SK-N-SH treated with all-trans-retinoic acid at 6 μM for 48 hours (cell line): ENCODE measurements at regions not wholly inside any gene's neighbourhood (a gene's known extent, or its start where the extent isn't known, plus 50 kb on each side); places are given as distances from the start of the nearest gene placed in this dataset.

Source experiments
- ATAC-seq: fragments of 200-7000 bp; cut with Tn5 transposase; 3 replicates; pipeline ENCODE4 v1.9.1; 2020; ENCODE audit warnings: mild to moderate bottlenecking, moderate library complexity
- ARNTL ChIP-seq: fragments of 450-650 bp; formaldehyde crosslinking; IDR thresholded peaks from 2 replicates; pipeline ENCODE4 v1.5.0; 2020; ENCODE audit warnings: low read depth, mild to moderate bottlenecking, moderate library complexity, borderline replicate concordance
- BACH2 ChIP-seq: fragments of 250-450 bp; sonication (Bioruptor Pico); IDR thresholded peaks from 2 replicates; pipeline ENCODE4 v1.9.0; 2021; ENCODE audit warnings: mild to moderate bottlenecking, borderline replicate concordance
- CSDC2 ChIP-seq: fragments of 250-450 bp; sonication (Bioruptor Pico); IDR thresholded peaks from 2 replicates; pipeline ENCODE4 v1.5.0; 2020; ENCODE audit warnings: mild to moderate bottlenecking, moderate library complexity
- ESRRG ChIP-seq: fragments of 250-450 bp; sonication (Bioruptor Pico); IDR thresholded peaks from 2 replicates; pipeline ENCODE4 v1.6.1; 2021; ENCODE audit warnings: mild to moderate bottlenecking
- GLIS3 ChIP-seq: fragments of 250-450 bp; sonication (Bioruptor Pico); IDR thresholded peaks from 2 replicates; pipeline ENCODE4 v1.5.0; 2020; ENCODE audit warnings: mild to moderate bottlenecking, moderate library complexity
- ISL1 ChIP-seq: fragments of 250-450 bp; sonication (Bioruptor Pico); IDR thresholded peaks from 2 replicates; pipeline ENCODE4 v2.1.2; 2022; ENCODE audit warnings: mild to moderate bottlenecking, moderate library complexity
- RARB ChIP-seq: fragments of 250-450 bp; sonication (Bioruptor Pico); IDR thresholded peaks from 2 replicates; pipeline ENCODE4 v1.8.0; 2021; ENCODE audit warnings: mild to moderate bottlenecking, moderate library complexity
- TCF4 ChIP-seq: fragments of 250-450 bp; sonication (Bioruptor Pico); IDR thresholded peaks from 2 replicates; pipeline ENCODE4 v1.8.0; 2021; ENCODE audit warnings: mild to moderate bottlenecking, moderate library complexity, borderline replicate concordance
- TOX ChIP-seq: fragments of 250-450 bp; sonication (Bioruptor Pico); IDR thresholded peaks from 2 replicates; pipeline ENCODE4 v1.8.0; 2021; ENCODE audit warnings: mild to moderate bottlenecking, moderate library complexity, borderline replicate concordance
- ZC3H10 ChIP-seq: fragments of 250-450 bp; sonication (Bioruptor Pico); IDR thresholded peaks from 2 replicates; pipeline ENCODE4 v1.5.1; 2021; ENCODE audit warnings: mild to moderate bottlenecking, moderate library complexity
- ZFP3 ChIP-seq: fragments of 250-450 bp; sonication (Bioruptor Pico); IDR thresholded peaks from 2 replicates; pipeline ENCODE4 v1.5.0; 2020; ENCODE audit warnings: mild to moderate bottlenecking, moderate library complexity
- ZFP30 ChIP-seq: fragments of 450-650 bp; formaldehyde crosslinking; IDR thresholded peaks from 2 replicates; pipeline ENCODE4 v1.5.0; 2022; ENCODE audit warnings: mild to moderate bottlenecking, moderate library complexity
- ZNF565 ChIP-seq: fragments of 450-650 bp; formaldehyde crosslinking; conservative IDR thresholded peaks from 2 replicates; pipeline ENCODE4 v1.5.0; 2020; ENCODE audit warnings: low read depth, mild to moderate bottlenecking, moderate library complexity
- ZNF8 ChIP-seq: fragments of 450-650 bp; formaldehyde crosslinking; IDR thresholded peaks from 2 replicates; pipeline ENCODE4 v1.5.0; 2020; ENCODE audit warnings: mild to moderate bottlenecking, moderate library complexity
- TF ChIP-seq, protein P1 (sequence below): fragments of 250-450 bp; sonication (Bioruptor Pico); IDR thresholded peaks from 2 replicates; pipeline ENCODE4 v1.5.1; 2021; ENCODE audit warnings: mild to moderate bottlenecking, moderate library complexity
- TF ChIP-seq, protein P2 (sequence below): fragments of 250-450 bp; sonication (Bioruptor Pico); IDR thresholded peaks from 2 replicates; pipeline ENCODE4 v1.8.0; 2020; ENCODE audit warnings: mild to moderate bottlenecking, moderate library complexity, borderline replicate concordance
- TF ChIP-seq, protein P3 (sequence below): fragments of 250-450 bp; sonication (Bioruptor Pico); IDR thresholded peaks from 2 replicates; pipeline ENCODE4 v1.5.0; 2020; ENCODE audit warnings: mild to moderate bottlenecking, moderate library complexity
- TF ChIP-seq, protein P4 (sequence below): fragments of 250-450 bp; sonication (Bioruptor Pico); IDR thresholded peaks from 2 replicates; pipeline ENCODE4 v1.5.1; 2020; ENCODE audit warnings: low read depth, mild to moderate bottlenecking, moderate library complexity

DNA sequence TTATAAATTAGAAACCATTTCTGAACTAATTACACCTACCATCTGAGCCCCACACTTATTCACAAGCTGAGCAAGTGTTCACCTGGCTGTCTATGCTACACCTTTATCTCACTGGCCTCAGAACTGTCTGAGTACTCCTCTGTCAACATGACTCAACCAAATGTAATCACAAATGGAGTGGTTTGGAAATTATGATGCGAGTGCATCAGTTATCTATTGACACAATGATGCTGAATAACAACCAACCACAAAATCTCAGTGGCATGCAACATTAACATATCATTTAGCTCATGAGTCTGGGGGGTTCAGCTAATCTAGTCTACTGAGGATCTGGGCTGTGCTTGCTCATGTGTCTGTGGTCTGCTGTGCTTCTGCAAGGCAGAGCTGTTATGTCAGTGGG, 184.2 kb upstream of the NXPH2 start:
- TF ChIP-seq ZFP3 (CRISPR knock-in tag) (no peak), TCF4 (CRISPR knock-in tag) (no peak), ZC3H10 (CRISPR knock-in tag) (no peak), ZNF565 (CRISPR knock-in tag) (no peak), ESRRG (CRISPR knock-in tag) (no peak), CSDC2 (CRISPR knock-in tag) (no peak), ZNF8 (no peak), RARB (no peak), BACH2 (CRISPR knock-in tag) (no peak), TOX (CRISPR knock-in tag) (no peak), ISL1 (CRISPR knock-in tag) (no peak), GLIS3 (CRISPR knock-in tag) (no peak), ARNTL (no peak), ZFP30 (CRISPR knock-in tag) (no peak)
- TF ChIP-seq, protein P1, sequence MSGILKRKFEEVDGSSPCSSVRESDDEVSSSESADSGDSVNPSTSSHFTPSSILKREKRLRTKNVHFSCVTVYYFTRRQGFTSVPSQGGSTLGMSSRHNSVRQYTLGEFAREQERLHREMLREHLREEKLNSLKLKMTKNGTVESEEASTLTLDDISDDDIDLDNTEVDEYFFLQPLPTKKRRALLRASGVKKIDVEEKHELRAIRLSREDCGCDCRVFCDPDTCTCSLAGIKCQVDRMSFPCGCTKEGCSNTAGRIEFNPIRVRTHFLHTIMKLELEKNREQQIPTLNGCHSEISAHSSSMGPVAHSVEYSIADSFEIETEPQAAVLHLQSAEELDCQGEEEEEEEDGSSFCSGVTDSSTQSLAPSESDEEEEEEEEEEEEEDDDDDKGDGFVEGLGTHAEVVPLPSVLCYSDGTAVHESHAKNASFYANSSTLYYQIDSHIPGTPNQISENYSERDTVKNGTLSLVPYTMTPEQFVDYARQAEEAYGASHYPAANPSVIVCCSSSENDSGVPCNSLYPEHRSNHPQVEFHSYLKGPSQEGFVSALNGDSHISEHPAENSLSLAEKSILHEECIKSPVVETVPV (CRISPR knock-in tag): no peak
- TF ChIP-seq, protein P2, sequence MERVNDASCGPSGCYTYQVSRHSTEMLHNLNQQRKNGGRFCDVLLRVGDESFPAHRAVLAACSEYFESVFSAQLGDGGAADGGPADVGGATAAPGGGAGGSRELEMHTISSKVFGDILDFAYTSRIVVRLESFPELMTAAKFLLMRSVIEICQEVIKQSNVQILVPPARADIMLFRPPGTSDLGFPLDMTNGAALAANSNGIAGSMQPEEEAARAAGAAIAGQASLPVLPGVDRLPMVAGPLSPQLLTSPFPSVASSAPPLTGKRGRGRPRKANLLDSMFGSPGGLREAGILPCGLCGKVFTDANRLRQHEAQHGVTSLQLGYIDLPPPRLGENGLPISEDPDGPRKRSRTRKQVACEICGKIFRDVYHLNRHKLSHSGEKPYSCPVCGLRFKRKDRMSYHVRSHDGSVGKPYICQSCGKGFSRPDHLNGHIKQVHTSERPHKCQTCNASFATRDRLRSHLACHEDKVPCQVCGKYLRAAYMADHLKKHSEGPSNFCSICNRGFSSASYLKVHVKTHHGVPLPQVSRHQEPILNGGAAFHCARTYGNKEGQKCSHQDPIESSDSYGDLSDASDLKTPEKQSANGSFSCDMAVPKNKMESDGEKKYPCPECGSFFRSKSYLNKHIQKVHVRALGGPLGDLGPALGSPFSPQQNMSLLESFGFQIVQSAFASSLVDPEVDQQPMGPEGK: no peak
- TF ChIP-seq, protein P3, sequence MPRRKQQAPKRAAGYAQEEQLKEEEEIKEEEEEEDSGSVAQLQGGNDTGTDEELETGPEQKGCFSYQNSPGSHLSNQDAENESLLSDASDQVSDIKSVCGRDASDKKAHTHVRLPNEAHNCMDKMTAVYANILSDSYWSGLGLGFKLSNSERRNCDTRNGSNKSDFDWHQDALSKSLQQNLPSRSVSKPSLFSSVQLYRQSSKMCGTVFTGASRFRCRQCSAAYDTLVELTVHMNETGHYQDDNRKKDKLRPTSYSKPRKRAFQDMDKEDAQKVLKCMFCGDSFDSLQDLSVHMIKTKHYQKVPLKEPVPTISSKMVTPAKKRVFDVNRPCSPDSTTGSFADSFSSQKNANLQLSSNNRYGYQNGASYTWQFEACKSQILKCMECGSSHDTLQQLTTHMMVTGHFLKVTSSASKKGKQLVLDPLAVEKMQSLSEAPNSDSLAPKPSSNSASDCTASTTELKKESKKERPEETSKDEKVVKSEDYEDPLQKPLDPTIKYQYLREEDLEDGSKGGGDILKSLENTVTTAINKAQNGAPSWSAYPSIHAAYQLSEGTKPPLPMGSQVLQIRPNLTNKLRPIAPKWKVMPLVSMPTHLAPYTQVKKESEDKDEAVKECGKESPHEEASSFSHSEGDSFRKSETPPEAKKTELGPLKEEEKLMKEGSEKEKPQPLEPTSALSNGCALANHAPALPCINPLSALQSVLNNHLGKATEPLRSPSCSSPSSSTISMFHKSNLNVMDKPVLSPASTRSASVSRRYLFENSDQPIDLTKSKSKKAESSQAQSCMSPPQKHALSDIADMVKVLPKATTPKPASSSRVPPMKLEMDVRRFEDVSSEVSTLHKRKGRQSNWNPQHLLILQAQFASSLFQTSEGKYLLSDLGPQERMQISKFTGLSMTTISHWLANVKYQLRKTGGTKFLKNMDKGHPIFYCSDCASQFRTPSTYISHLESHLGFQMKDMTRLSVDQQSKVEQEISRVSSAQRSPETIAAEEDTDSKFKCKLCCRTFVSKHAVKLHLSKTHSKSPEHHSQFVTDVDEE (CRISPR knock-in tag): no peak
- TF ChIP-seq, protein P4, sequence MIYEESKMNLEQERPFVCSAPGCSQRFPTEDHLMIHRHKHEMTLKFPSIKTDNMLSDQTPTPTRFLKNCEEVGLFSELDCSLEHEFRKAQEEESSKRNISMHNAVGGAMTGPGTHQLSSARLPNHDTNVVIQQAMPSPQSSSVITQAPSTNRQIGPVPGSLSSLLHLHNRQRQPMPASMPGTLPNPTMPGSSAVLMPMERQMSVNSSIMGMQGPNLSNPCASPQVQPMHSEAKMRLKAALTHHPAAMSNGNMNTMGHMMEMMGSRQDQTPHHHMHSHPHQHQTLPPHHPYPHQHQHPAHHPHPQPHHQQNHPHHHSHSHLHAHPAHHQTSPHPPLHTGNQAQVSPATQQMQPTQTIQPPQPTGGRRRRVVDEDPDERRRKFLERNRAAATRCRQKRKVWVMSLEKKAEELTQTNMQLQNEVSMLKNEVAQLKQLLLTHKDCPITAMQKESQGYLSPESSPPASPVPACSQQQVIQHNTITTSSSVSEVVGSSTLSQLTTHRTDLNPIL (CRISPR knock-in tag): no peak
- TF ChIP-seq, all 23 proteins: peak for 0
- ATAC-seq: no peak

DNA sequence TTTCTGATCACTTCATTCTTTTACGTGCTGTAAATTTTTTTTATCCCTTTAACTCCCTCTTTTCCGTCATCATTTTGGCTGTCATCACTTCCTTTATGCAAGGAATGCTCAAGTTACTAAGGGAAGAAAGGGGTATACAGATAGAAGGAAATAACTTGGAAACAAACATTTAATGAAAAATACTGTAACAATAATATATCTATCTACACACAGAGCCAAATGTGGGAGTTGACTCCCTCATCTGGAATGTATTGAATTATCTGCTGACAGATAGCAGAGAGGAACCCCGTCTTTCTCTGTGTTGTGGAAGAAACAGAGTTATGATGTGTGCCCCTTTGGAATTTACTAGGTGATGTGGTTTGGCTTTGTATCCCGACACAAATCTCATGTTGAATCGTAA, 182.5 kb upstream of the NXPH2 start:
- ATAC-seq: no peak
- TF ChIP-seq, protein P2: no peak
- TF ChIP-seq ZC3H10 (CRISPR knock-in tag) (no peak), TOX (CRISPR knock-in tag) (no peak)

DNA sequence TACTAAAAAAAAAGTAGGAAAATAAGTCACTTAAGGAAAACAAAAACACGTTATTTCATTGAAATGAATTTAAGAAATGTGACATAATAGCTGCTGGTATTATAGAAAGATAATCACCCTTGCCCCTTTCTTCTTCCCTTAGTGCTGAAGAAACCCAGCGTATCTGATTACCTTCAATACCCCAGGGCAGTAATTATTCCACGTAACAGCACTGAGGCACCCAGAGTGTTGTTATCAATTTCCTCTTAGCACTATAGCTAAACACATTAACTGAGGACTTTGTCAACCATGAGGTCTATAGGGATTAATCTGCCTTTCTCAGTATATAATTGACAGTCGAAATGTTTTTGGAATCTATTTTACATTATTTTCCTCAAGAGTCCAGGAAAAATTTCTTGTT, 180.0 kb upstream of the NXPH2 start:
- ATAC-seq: no peak
- TF ChIP-seq ZC3H10 (CRISPR knock-in tag): no peak
- TF ChIP-seq, protein P4 (CRISPR knock-in tag): no peak
- TF ChIP-seq TCF4 (CRISPR knock-in tag): no peak
- TF ChIP-seq ZNF8: no peak
- TF ChIP-seq ZNF565 (CRISPR knock-in tag): no peak
